ENCODE measurements at regions not wholly inside any gene's neighbourhood (a gene's known extent, or its start where the extent isn't known, plus 50 kb on each side); places are given as distances from the start of the nearest gene placed in this dataset.
A peak's percentile ranks its signal among the peaks of the same experiment; 100 is the strongest.

- TF ChIP-seq RERE (CRISPR knock-in tag; IDR thresholded peaks at IDR 0.05; ENCODE audit: borderline replicate concordance) = no peak
- TF ChIP-seq BRCA1 (IDR thresholded peaks at IDR 0.05) = no peak
- no peak for TF ChIP-seq BRCA1 (CRISPR knock-in tag; IDR thresholded peaks at IDR 0.05)
- no peak for TF ChIP-seq REST (IDR thresholded peaks at IDR 0.05; ENCODE audit: borderline replicate concordance)
- no peak for TF ChIP-seq REST (CRISPR knock-in tag; IDR thresholded peaks at IDR 0.05; ENCODE audit: low read depth)
- no peak for TF ChIP-seq PHF20 (IDR thresholded peaks at IDR 0.05; ENCODE audit: partially characterized antibody)
- no peak for TF ChIP-seq TBL1XR1 (IDR thresholded peaks at IDR 0.05; ENCODE audit: low read length in 2 of 2)
- peak; percentile 29; the same call in 1 of the 2 replicates for TF ChIP-seq CBFA2T3 (IDR thresholded peaks at IDR 0.05)
- TF ChIP-seq CAMTA2 (CRISPR knock-in tag; conservative IDR thresholded peaks at IDR 0.05) = no peak
- TF ChIP-seq STAT5A (IDR thresholded peaks at IDR 0.05; ENCODE audit: borderline replicate concordance, low read length) = no peak
- TF ChIP-seq LARP7 (IDR thresholded peaks at IDR 0.05) = no peak
- TF ChIP-seq ZKSCAN1 (IDR thresholded peaks at IDR 0.05; ENCODE audit: low read depth, low read length) = no peak
- TF ChIP-seq TCF3 (CRISPR knock-in tag; IDR thresholded peaks at IDR 0.05) = 0 out of 2 replicates have a peak, but pooled peaks have one; percentile 34
- TF ChIP-seq TCFL5 (CRISPR knock-in tag; conservative IDR thresholded peaks at IDR 0.05) = no peak
- no peak for TF ChIP-seq MLX (CRISPR knock-in tag; conservative IDR thresholded peaks at IDR 0.05)
These were observed 272.9 kb upstream of the KLF3 start (continued) for GRCh38 chr4:38390969-38391545.

Data from K562 (cell line).